ENCODE measurements at regions not wholly inside any gene's neighbourhood (a gene's known extent, or its start where the extent isn't known, plus 50 kb on each side); places are given as distances from the start of the nearest gene placed in this dataset.

DNA sequence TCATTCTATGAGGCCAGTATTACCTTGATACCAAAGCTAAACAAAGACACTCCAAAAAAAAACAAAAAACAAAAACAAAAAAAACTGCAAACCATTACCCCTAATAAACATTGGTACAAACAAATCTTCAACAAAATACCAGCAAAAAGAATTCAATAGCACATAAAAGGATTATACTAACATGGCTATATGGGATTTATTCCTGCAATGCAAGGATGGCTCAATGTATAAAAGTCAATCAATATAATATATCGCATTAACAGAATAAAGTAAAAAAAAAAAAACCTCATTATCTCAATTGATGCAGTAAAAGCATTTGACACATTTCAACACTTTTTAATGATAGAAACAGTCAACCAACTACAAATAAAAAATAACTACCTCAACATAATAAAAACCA is 233.3 kb upstream of the NFE2L3 start:
- H3K9me3 ChIP-seq (ENCODE audit: insufficient read depth, low read length), result peaks cover 13% of the 10 kb centered on the region
- no peak overlapping the region for H3K9ac ChIP-seq (ENCODE audit: insufficient read length, low read depth)
- H3K36me3 ChIP-seq (ENCODE audit: insufficient read depth, insufficient read length, low read length), result no peaks in the 10 kb centered on the region
- no peak for DNase-seq (ENCODE audit: low read depth, low spot score)
- TF ChIP-seq ZNF274 (IDR thresholded peaks at IDR 0.05; ENCODE audit: low read depth, low read length), result no peak
- TF ChIP-seq SUZ12 (IDR thresholded peaks at IDR 0.05; ENCODE audit: extremely low read depth, insufficient read depth, insufficient read length), result no peak
- H3K4me3 ChIP-seq (ENCODE audit: insufficient read length, low read depth), result no peak overlapping the region
- no peaks in the 10 kb centered on the region for H3K27me3 ChIP-seq (ENCODE audit: insufficient read depth, insufficient read length)
- no peaks in the 10 kb centered on the region for H3K4me1 ChIP-seq (ENCODE audit: insufficient read depth, insufficient read length)

DNA sequence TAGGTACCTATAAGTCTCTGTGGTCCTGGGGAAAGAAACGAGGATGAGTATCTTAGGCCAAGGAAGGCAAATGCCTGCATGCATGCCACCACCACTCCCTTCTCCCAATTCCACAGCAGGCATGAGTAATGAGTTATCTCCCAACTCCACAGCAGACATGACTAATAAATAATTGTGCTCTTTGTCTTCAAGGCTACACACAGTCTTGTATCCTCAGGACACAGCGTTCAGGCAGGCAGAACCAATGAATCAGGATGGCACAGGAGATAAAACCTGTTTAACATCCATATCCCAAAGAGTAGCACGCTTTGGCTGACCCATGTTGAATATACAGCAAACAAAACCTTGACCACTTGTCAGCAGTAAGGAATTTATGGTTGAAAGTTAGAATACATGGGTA is 229.7 kb upstream of the NFE2L3 start:
- Histone ChIP-seq H3K36me3 (ENCODE audit: insufficient read depth, insufficient read length, low read length) (no peaks in the 10 kb centered on the region), H3K9me3 (ENCODE audit: insufficient read depth, low read length) (peaks cover 13% of the 10 kb centered on the region), H3K4me1 (ENCODE audit: insufficient read depth, insufficient read length) (no peaks in the 10 kb centered on the region), H3K4me3 (ENCODE audit: insufficient read length, low read depth) (no peak overlapping the region), H3K27me3 (ENCODE audit: insufficient read depth, insufficient read length) (no peaks in the 10 kb centered on the region), H3K9ac (ENCODE audit: insufficient read length, low read depth) (no peak overlapping the region)
- TF ChIP-seq YY1 (IDR thresholded peaks at IDR 0.05; ENCODE audit: insufficient read depth, insufficient read length) (no peak), ZNF274 (IDR thresholded peaks at IDR 0.05; ENCODE audit: low read depth, low read length) (no peak)
- no peak for DNase-seq (ENCODE audit: low read depth, low spot score)

DNA sequence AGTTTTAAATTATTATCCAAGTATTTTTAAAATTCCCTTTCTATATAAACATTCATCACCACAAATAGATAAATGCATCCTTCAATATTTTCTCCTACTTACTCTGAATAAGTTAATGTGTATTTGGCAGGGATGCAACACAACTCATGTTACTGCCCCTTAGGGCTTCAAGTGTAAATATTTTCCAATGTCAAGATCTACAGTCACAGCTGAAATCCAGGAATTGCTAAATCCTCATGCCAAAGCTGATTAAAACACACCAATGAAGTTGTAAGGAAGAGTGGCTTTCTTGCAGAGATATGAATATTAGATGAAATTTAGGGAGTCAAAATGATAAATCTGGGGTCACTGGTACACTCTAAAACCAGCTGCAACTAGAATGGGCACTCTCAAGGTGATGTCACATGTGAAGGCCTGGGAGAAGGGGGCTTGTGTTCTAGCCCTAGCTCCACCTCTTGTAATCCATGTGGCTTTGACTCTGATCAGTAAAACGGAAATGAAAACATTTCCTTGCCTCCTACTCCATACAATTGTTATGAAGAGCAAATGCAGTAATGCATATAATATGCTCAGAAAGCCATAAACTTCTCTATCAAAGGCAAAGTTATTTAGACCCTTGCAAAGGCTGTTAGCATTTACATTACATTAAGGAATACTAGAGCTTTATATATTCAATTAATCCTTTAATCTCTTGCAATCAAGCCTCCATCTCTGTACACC is 228.1 kb upstream of the NFE2L3 start:
- H3K9me3 ChIP-seq (ENCODE audit: insufficient read depth, low read length), result peaks cover 3% of the 10 kb centered on the region
- no peak overlapping the region for H3K4me3 ChIP-seq (ENCODE audit: insufficient read length, low read depth)
- no peaks in the 10 kb centered on the region for H3K27me3 ChIP-seq (ENCODE audit: insufficient read depth, insufficient read length)
- H3K9ac ChIP-seq (ENCODE audit: insufficient read length, low read depth), result no peak overlapping the region
- no peaks in the 10 kb centered on the region for H3K36me3 ChIP-seq (ENCODE audit: insufficient read depth, insufficient read length, low read length)
- no peaks in the 10 kb centered on the region for H3K4me1 ChIP-seq (ENCODE audit: insufficient read depth, insufficient read length)
- TF ChIP-seq ZNF274 (IDR thresholded peaks at IDR 0.05; ENCODE audit: low read depth, low read length) (no peak), SUZ12 (IDR thresholded peaks at IDR 0.05; ENCODE audit: extremely low read depth, insufficient read depth, insufficient read length) (no peak), YY1 (IDR thresholded peaks at IDR 0.05; ENCODE audit: insufficient read depth, insufficient read length) (no peak)
- no peak for DNase-seq (ENCODE audit: low read depth, low spot score)

DNA sequence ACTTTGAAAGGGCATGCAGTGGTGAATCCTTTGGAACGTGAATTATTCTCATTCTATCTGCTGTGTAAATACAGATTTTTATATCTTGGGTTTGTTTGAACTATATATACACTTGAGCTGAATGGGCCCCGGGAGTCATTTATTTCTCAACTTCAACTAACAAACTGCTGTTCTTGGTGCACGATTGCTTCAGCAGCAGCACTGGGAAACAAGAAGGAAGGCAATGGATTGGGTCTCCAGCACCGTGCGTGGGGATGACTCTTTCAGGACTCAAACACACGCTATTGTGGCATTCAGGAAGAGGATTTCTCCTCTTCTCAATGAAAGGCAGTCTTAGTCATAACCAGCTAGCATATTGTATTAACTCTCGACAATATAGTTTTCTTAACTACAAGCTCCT is 226.0 kb upstream of the NFE2L3 start:
- DNase-seq (ENCODE audit: low read depth, low spot score), result no peak

DNA sequence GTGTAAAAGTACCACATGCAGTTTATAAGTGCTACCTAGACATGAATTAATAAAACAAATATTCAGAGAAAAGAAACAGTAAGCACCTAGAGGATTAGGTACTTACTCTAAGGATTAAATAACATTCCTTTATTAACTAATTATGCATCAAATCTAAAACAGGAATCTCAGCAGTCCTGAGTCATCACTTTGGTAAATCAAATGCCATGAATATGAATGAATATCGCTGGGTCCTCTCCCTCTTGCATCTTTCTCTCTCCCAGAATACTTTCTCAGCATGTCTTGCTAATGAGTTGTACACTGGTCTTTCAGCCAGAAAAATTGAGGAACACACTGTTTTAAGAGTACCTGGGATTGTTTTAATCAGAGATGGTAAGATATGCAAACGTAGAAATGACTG is 225.5 kb upstream of the NFE2L3 start:
- no peak for DNase-seq (ENCODE audit: low read depth, low spot score)
- no peak for TF ChIP-seq YY1 (IDR thresholded peaks at IDR 0.05; ENCODE audit: insufficient read depth, insufficient read length)
- TF ChIP-seq SUZ12 (IDR thresholded peaks at IDR 0.05; ENCODE audit: extremely low read depth, insufficient read depth, insufficient read length), result no peak
- TF ChIP-seq ZNF274 (IDR thresholded peaks at IDR 0.05; ENCODE audit: low read depth, low read length), result no peak
- H3K9ac ChIP-seq (ENCODE audit: insufficient read length, low read depth), result no peak overlapping the region

More for the DNA sequence above, 226.0 kb upstream of the NFE2L3 start:
- Histone ChIP-seq H3K4me3 (ENCODE audit: insufficient read length, low read depth) (no peak overlapping the region), H3K27me3 (ENCODE audit: insufficient read depth, insufficient read length) (no peaks in the 10 kb centered on the region), H3K36me3 (ENCODE audit: insufficient read depth, insufficient read length, low read length) (no peaks in the 10 kb centered on the region), H3K9me3 (ENCODE audit: insufficient read depth, low read length) (no peaks in the 10 kb centered on the region), H3K4me1 (ENCODE audit: insufficient read depth, insufficient read length) (no peaks in the 10 kb centered on the region), H3K9ac (ENCODE audit: insufficient read length, low read depth) (no peak overlapping the region)
- TF ChIP-seq SUZ12 (IDR thresholded peaks at IDR 0.05; ENCODE audit: extremely low read depth, insufficient read depth, insufficient read length) (no peak), ZNF274 (IDR thresholded peaks at IDR 0.05; ENCODE audit: low read depth, low read length) (no peak), YY1 (IDR thresholded peaks at IDR 0.05; ENCODE audit: insufficient read depth, insufficient read length) (no peak)

DNA sequence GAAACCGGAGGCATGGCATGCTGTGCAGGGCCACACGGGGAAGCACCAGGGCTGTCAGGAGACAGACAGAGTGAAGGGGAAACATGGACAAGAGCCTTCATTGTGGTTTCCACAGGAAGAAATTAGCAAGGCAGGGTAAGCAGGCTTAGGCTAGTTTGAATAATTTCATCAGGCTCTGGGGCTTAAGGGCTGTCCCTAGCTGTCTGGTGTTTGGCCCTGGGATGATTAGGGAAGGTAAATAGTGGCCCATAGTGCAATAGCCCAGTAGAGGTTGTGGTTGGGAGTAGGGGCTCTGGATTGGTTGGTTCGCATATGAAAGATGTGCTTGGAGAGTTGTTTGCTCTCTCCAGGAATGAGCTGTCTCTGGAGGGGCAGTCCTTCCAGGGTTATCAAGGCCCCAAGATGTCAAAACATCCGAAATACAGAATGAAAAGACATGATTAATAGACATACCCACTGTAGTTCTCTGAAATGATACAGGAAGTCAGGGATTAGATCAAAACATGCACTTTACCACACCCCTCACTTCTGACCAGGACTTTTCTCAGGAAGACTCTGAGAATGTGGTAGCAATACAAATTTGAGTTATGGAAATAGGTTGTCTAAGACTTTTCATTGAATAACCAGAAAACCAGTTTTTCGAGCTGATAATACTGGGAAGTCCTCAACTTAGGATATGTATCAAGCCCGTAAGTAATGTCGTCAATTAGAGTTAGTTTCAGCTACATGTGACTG is 224.9 kb upstream of the NFE2L3 start:
- Histone ChIP-seq H3K36me3 (ENCODE audit: insufficient read depth, insufficient read length, low read length) (no peaks in the 10 kb centered on the region), H3K4me3 (ENCODE audit: insufficient read length, low read depth) (no peak overlapping the region), H3K9me3 (ENCODE audit: insufficient read depth, low read length) (no peaks in the 10 kb centered on the region), H3K9ac (ENCODE audit: insufficient read length, low read depth) (no peak overlapping the region), H3K27me3 (ENCODE audit: insufficient read depth, insufficient read length) (no peaks in the 10 kb centered on the region), H3K4me1 (ENCODE audit: insufficient read depth, insufficient read length) (no peaks in the 10 kb centered on the region)
- no peak for DNase-seq (ENCODE audit: low read depth, low spot score)
- TF ChIP-seq SUZ12 (IDR thresholded peaks at IDR 0.05; ENCODE audit: extremely low read depth, insufficient read depth, insufficient read length) (no peak), ZNF274 (IDR thresholded peaks at IDR 0.05; ENCODE audit: low read depth, low read length) (no peak), YY1 (IDR thresholded peaks at IDR 0.05; ENCODE audit: insufficient read depth, insufficient read length) (no peak)

More for the DNA sequence above, 225.5 kb upstream of the NFE2L3 start:
- no peak overlapping the region for H3K4me3 ChIP-seq (ENCODE audit: insufficient read length, low read depth)
- no peaks in the 10 kb centered on the region for H3K9me3 ChIP-seq (ENCODE audit: insufficient read depth, low read length)
- H3K27me3 ChIP-seq (ENCODE audit: insufficient read depth, insufficient read length), result no peaks in the 10 kb centered on the region
- no peaks in the 10 kb centered on the region for H3K4me1 ChIP-seq (ENCODE audit: insufficient read depth, insufficient read length)
- no peaks in the 10 kb centered on the region for H3K36me3 ChIP-seq (ENCODE audit: insufficient read depth, insufficient read length, low read length)

DNA sequence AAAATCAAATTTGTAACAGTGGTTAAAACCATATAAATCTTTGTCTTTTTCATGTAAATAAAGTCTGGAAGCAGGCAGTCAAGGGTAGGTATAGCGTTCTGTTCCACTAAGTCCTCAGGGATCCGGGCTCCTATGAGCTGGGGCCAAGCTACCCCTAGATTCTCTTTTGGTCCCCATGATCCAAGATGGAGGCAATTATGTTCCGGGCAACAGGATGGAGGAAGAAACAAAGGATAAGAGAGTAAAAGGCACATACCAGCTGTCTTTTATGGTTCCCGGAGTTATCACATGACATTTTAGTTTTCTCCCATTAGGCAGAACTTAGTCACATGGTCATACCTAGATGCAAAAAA is 224.4 kb upstream of the NFE2L3 start:
- TF ChIP-seq SUZ12 (IDR thresholded peaks at IDR 0.05; ENCODE audit: extremely low read depth, insufficient read depth, insufficient read length) (no peak), YY1 (IDR thresholded peaks at IDR 0.05; ENCODE audit: insufficient read depth, insufficient read length) (no peak), ZNF274 (IDR thresholded peaks at IDR 0.05; ENCODE audit: low read depth, low read length) (no peak)
- H3K9me3 ChIP-seq (ENCODE audit: insufficient read depth, low read length), result no peaks in the 10 kb centered on the region
- H3K27me3 ChIP-seq (ENCODE audit: insufficient read depth, insufficient read length), result no peaks in the 10 kb centered on the region
- H3K9ac ChIP-seq (ENCODE audit: insufficient read length, low read depth), result no peak overlapping the region
- no peaks in the 10 kb centered on the region for H3K36me3 ChIP-seq (ENCODE audit: insufficient read depth, insufficient read length, low read length)
- H3K4me3 ChIP-seq (ENCODE audit: insufficient read length, low read depth), result no peak overlapping the region
- no peaks in the 10 kb centered on the region for H3K4me1 ChIP-seq (ENCODE audit: insufficient read depth, insufficient read length)
- DNase-seq (ENCODE audit: low read depth, low spot score), result no peak

Measured in NT2/D1 (cell line).